OCI-LY7 (cell line): ENCODE measurements at regions not wholly inside any gene's neighbourhood (a gene's known extent, or its start where the extent isn't known, plus 50 kb on each side); places are given as distances from the start of the nearest gene placed in this dataset.

Source experiments
- BruUV-seq: library from RNA; stranded (reverse); fragments of 400-500 nt; replicated peaks from 2 replicates; lab custom pipeline; 2021; lab: Mats Ljungman, UMichigan
- CTCF ChIA-PET: fragments of 300-600 bp; sonication (Branson Sonifier 250); formaldehyde crosslinking; loops from one replicate; lab custom pipeline; 2022; ENCODE audit warnings: antibody characterized with exemption; ENCODE audit not compliant: unreplicated experiment; lab: Charles Lee
- POLR2A ChIA-PET: fragments of 300-600 bp; sonication (Branson Sonifier 250); formaldehyde crosslinking; loops from one replicate; lab custom pipeline; 2022; ENCODE audit warnings: antibody characterized with exemption; lab: Charles Lee
- DNase-seq: peaks from one replicate; pipeline ENCODE4 v3.0.0-alpha.2; 2015; ENCODE audit warnings: low spot score
- H2AFZ ChIP-seq: fragments of 200-600 bp; sonication (generic), shearing (Covaris generic); 2 replicates; pipeline ENCODE4 v1.6.1; 2014; ENCODE audit warnings: mild to moderate bottlenecking, antibody characterized with exemption, low read length, moderate library complexity
- H3K27ac ChIP-seq: fragments of 200-600 bp; sonication (generic); 2 replicates; pipeline ENCODE4 v1.5.1; 2014; ENCODE audit warnings: mixed run types, low read depth, mild to moderate bottlenecking, moderate library complexity, low read length, inconsistent platforms; ENCODE audit not compliant: poor library complexity, severe bottlenecking
- H3K36me3 ChIP-seq: fragments of 200-600 bp; sonication (generic); 2 replicates; pipeline ENCODE4 v1.6.1; 2014; ENCODE audit warnings: mild to moderate bottlenecking, antibody characterized with exemption, low read length, moderate library complexity, mixed read lengths; ENCODE audit not compliant: insufficient read depth
- H3K4me1 ChIP-seq: fragments of 200-600 bp; sonication (generic); 2 replicates; pipeline ENCODE4 v1.5.1; 2014; ENCODE audit warnings: mild to moderate bottlenecking, low read length; ENCODE audit not compliant: insufficient read depth, poor library complexity, severe bottlenecking
- H3K4me2 ChIP-seq: fragments of 200-600 bp; sonication (generic); 2 replicates; pipeline ENCODE4 v1.6.1; 2014; ENCODE audit warnings: mild to moderate bottlenecking, low read length
- H3K4me3 ChIP-seq: fragments of 200-600 bp; sonication (generic); 2 replicates; pipeline ENCODE4 v1.5.1; 2014; ENCODE audit warnings: mild to moderate bottlenecking, low read depth, low read length; ENCODE audit not compliant: poor library complexity, severe bottlenecking
- H3K79me2 ChIP-seq: fragments of 200-600 bp; sonication (generic); 2 replicates; pipeline ENCODE4 v1.6.1; 2016; ENCODE audit warnings: low read depth, mild to moderate bottlenecking, low read length, moderate library complexity, mixed read lengths; ENCODE audit not compliant: insufficient read depth
- H3K9me2 ChIP-seq: fragments of 200-600 bp; sonication (generic); 2 replicates; pipeline ENCODE4 v1.6.1; 2016; ENCODE audit warnings: mild to moderate bottlenecking, low read length, mixed read lengths; ENCODE audit not compliant: insufficient read depth
- H3K9me3 ChIP-seq: fragments of 200-600 bp; sonication (generic); 2 replicates; pipeline ENCODE4 v1.6.1; 2014; ENCODE audit warnings: mild to moderate bottlenecking, mixed run types, low read length, mixed read lengths
- H4K20me1 ChIP-seq: fragments of 200-600 bp; sonication (generic); 2 replicates; pipeline ENCODE4 v1.6.1; 2014; ENCODE audit warnings: mild to moderate bottlenecking, antibody characterized with exemption, low read length, moderate library complexity, mixed read lengths; ENCODE audit not compliant: insufficient read depth
- CTCF ChIP-seq: fragments of 200-600 bp; sonication (generic); conservative IDR thresholded peaks from 2 replicates; pipeline ENCODE4 v1.5.1; 2014; ENCODE audit warnings: mild to moderate bottlenecking, antibody characterized with exemption, low read length, moderate library complexity, mixed read lengths
- EZH2phosphoT487 ChIP-seq: fragments of 200-600 bp; sonication (generic); IDR thresholded peaks from 2 replicates; pipeline ENCODE4 v1.6.1; 2018; ENCODE audit warnings: low read depth, borderline replicate concordance, mild to moderate bottlenecking, mixed run types, antibody characterized with exemption, low read length, moderate library complexity, mixed read lengths
- intact Hi-C: fragments of 100-400 bp; cut with micrococcal nuclease; formaldehyde crosslinking; loops from one replicate; pipeline ENCODE4 v1.10.0; 2022; ENCODE audit not compliant: unreplicated experiment

- no peak for DNase-seq
- Histone ChIP-seq H3K27ac (no peak overlapping the region), H3K4me2 (no peak overlapping the region), H3K36me3 (no peaks in the 10 kb centered on the region), H3K79me2 (no peaks in the 10 kb centered on the region), H2AFZ (no peak overlapping the region), H3K4me1 (no peaks in the 10 kb centered on the region), H3K4me3 (no peak overlapping the region), H4K20me1 (no peaks in the 10 kb centered on the region), H3K9me3 (no peaks in the 10 kb centered on the region), H3K9me2 (no peaks in the 10 kb centered on the region)
- no TSS peak for BruUV-seq
- intact Hi-C loops, result no loop called here
- ChIA-PET CTCF (no interaction called here), POLR2A (interaction anchor here (0.5 kb wide), 1 partner anchor 43 kb away, joined by 3 read pairs; no protein-coding TSS in a partner anchor)
- TF ChIP-seq EZH2phosphoT487 (no peak), CTCF (no peak)
Measured at GRCh38 chr2:120607506-120607905, 128.2 kb upstream of the GLI2 start.

DNA sequence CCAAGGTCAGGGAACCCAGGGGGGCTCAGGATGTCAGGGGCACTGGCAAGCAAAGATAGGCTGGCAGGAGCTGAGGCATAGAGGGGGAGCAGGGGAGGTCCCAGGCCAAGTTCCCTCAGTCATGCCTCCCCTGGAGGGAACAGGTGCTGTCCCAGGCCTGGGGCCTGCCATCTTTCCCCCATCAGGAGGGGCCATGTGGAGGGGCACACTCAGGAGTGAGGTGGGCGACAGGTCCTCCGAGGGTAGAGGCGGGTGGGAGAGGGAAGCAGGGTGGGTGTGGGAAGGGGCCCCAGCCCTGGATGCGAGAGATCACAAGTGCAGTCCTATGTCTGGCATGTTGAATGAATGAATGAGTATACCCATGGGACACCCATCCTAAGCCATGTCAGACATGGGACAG is 127.7 kb upstream of the GLI2 start:
- no peak overlapping the region for H2AFZ ChIP-seq
- H3K36me3 ChIP-seq, result no peaks in the 10 kb centered on the region
- DNase-seq, result no peak
- no peaks in the 10 kb centered on the region for H3K4me1 ChIP-seq
- no peak overlapping the region for H3K27ac ChIP-seq
- BruUV-seq, result no TSS peak
- ChIA-PET POLR2A (no interaction called here), CTCF (no interaction called here)
- H3K9me3 ChIP-seq, result no peaks in the 10 kb centered on the region
- no peak overlapping the region for H3K4me3 ChIP-seq
- intact Hi-C loops, result no loop called here
- no peaks in the 10 kb centered on the region for H3K79me2 ChIP-seq
- H4K20me1 ChIP-seq, result no peaks in the 10 kb centered on the region
- no peak for TF ChIP-seq EZH2phosphoT487
- TF ChIP-seq CTCF, result no peak
- H3K9me2 ChIP-seq, result no peaks in the 10 kb centered on the region
- no peak overlapping the region for H3K4me2 ChIP-seq

GRCh38 chr2:120609826-120610395 is 125.8 kb upstream of the GLI2 start:
- Histone ChIP-seq H3K36me3 (no peaks in the 10 kb centered on the region), H3K4me1 (no peaks in the 10 kb centered on the region), H4K20me1 (no peaks in the 10 kb centered on the region), H3K4me2 (no peak overlapping the region), H3K4me3 (no peak overlapping the region), H3K9me3 (no peaks in the 10 kb centered on the region), H2AFZ (no peak overlapping the region), H3K79me2 (no peaks in the 10 kb centered on the region), H3K9me2 (no peaks in the 10 kb centered on the region), H3K27ac (no peak overlapping the region)
- DNase-seq, result no peak
- ChIA-PET CTCF (no interaction called here), POLR2A (no interaction called here)
- no TSS peak for BruUV-seq
- intact Hi-C loops, result no loop called here
- no peak for TF ChIP-seq CTCF
- no peak for TF ChIP-seq EZH2phosphoT487
